Stimulated activated CD8-positive, alpha-beta memory T cell treated with anti-CD3 and anti-CD28 coated beads, Interleukin-7, amount 100 ng/mL, for 48 hours (primary cell): ENCODE measurements at regions not wholly inside any gene's neighbourhood (a gene's known extent, or its start where the extent isn't known, plus 50 kb on each side); places are given as distances from the start of the nearest gene placed in this dataset.
"Not testable (repeated sequence)": the region's sequence is repeated elsewhere in the genome, so short reads cannot be mapped to it uniquely, and the experiment has no call there.

Experiments used
- DNase-seq, 2 donors: peaks; one replicate each; pipeline ENCODE4 v3.0.0-alpha.2; 2020; ENCODE audit warnings: low read depth in 1 of 2; ENCODE audit errors: extremely low read depth in 1 of 2

GRCh38 chr14:51341338-51341737, 101.3 kb downstream of the TMX1 start:
- no peak for DNase-seq

GRCh38 chr14:51342226-51342625, 102.2 kb downstream of the TMX1 start:
- DNase-seq = no peak

GRCh38 chr14:51351997-51352396, 112.0 kb downstream of the TMX1 start:
- no peak for DNase-seq

GRCh38 chr14:51353901-51354300, 113.9 kb downstream of the TMX1 start:
- DNase-seq = no peak

- DNase-seq = no peak
Measured at GRCh38 chr14:51354846-51355245, 114.8 kb downstream of the TMX1 start.

- DNase-seq = no peak
Measured at GRCh38 chr14:51356381-51356780, 116.3 kb downstream of the TMX1 start.

- no peak for DNase-seq
Measured at GRCh38 chr14:51357250-51357649, 117.2 kb downstream of the TMX1 start.

- DNase-seq = no peak
Measured at GRCh38 chr14:51360592-51360991, 120.5 kb downstream of the TMX1 start.

GRCh38 chr14:51365241-51365965, 125.4 kb downstream of the TMX1 start:
- DNase-seq = no peak

GRCh38 chr14:51366460-51366859, 126.4 kb downstream of the TMX1 start:
- DNase-seq = not testable (repeated sequence)

GRCh38 chr14:51366866-51367599, 127.0 kb downstream of the TMX1 start:
- DNase-seq = not testable (repeated sequence)

- DNase-seq = no peak
Measured at GRCh38 chr14:51367600-51367931, 127.5 kb downstream of the TMX1 start.

- DNase-seq = no peak
Measured at GRCh38 chr14:51368721-51369163, 128.7 kb downstream of the TMX1 start.

GRCh38 chr14:51369814-51370213, 129.8 kb downstream of the TMX1 start:
- DNase-seq = no peak

- DNase-seq = no peak
Measured at GRCh38 chr14:51370758-51371386, 130.8 kb downstream of the TMX1 start.

- DNase-seq = not testable (repeated sequence)
Measured at GRCh38 chr14:51377186-51377585, 137.1 kb downstream of the TMX1 start.

- no peak for DNase-seq
Measured at GRCh38 chr14:51382506-51382905, 142.5 kb downstream of the TMX1 start.

- no peak for DNase-seq
Measured at GRCh38 chr14:51386411-51386810, 146.4 kb downstream of the TMX1 start.

- no peak for DNase-seq
Measured at GRCh38 chr14:51386983-51387735, 147.1 kb downstream of the TMX1 start.

GRCh38 chr14:51392416-51392815, 152.4 kb downstream of the TMX1 start:
- DNase-seq = no peak

GRCh38 chr14:51394384-51394783, 154.3 kb downstream of the TMX1 start:
- no peak for DNase-seq
